ENCODE measurements at regions not wholly inside any gene's neighbourhood (a gene's known extent, or its start where the extent isn't known, plus 50 kb on each side); places are given as distances from the start of the nearest gene placed in this dataset.
"Not testable (repeated sequence)": the region's sequence is repeated elsewhere in the genome, so short reads cannot be mapped to it uniquely, and the experiment has no call there.

DNA sequence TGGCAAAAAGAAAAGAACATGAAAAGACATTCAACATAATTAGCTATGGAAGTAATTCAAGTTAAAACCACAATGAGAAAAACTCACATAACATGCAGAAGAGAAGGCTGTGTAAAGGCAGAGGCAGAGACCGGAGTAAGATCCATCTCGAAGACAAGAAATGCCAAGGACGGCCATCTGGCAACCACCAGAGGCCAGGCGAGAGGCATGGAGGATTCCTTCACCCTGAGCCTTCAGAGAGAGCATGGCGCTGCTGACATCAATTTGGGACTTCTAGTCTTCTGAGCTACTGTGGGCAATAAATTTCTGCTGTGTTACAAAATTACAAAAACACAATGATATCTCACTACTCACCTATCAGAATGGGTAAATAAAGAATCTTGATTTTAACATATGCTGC, 381.0 kb downstream of the TSHZ3 start:
- POLR2A ChIA-PET: no interaction called here
- TF ChIP-seq LEF1 (IDR thresholded peaks at IDR 0.05; ENCODE audit: borderline replicate concordance): no peak
- no peak for TF ChIP-seq HDGF (IDR thresholded peaks at IDR 0.05; ENCODE audit: borderline replicate concordance)
- no peak for TF ChIP-seq SP1 (IDR thresholded peaks at IDR 0.05)
- no peak for TF ChIP-seq BHLHE40 (IDR thresholded peaks at IDR 0.05; ENCODE audit: borderline replicate concordance)
- no peak for TF ChIP-seq FOXM1 (IDR thresholded peaks at IDR 0.05; ENCODE audit: borderline replicate concordance)
- TF ChIP-seq ELF4 (IDR thresholded peaks at IDR 0.05): no peak
- DNase-seq (ENCODE audit: extremely low spot score): peak; percentile 34
- CTCF ChIA-PET: no interaction called here

- ChIA-PET CTCF (interaction anchor here (0.7 kb wide), 1 partner anchor 1504 kb away, joined by 3 read pairs; no protein-coding TSS in a partner anchor), POLR2A (no interaction called here)
- DNase-seq (ENCODE audit: extremely low spot score): no peak
- TF ChIP-seq TARDBP (IDR thresholded peaks at IDR 0.05): no peak
- no peak for TF ChIP-seq ZNF384 (IDR thresholded peaks at IDR 0.05)
- no peak for TF ChIP-seq L3MBTL2 (conservative IDR thresholded peaks at IDR 0.05)
- TF ChIP-seq FOXA1 (IDR thresholded peaks at IDR 0.05): no peak
- TF ChIP-seq LEF1 (IDR thresholded peaks at IDR 0.05; ENCODE audit: borderline replicate concordance): no peak
- no peak for TF ChIP-seq FOXM1 (IDR thresholded peaks at IDR 0.05; ENCODE audit: borderline replicate concordance)
- no peak for TF ChIP-seq SP1 (IDR thresholded peaks at IDR 0.05)
- TF ChIP-seq FOXK2 (IDR thresholded peaks at IDR 0.05): no peak
- no peak for TF ChIP-seq NFRKB (IDR thresholded peaks at IDR 0.05)
- TF ChIP-seq, protein P1, sequence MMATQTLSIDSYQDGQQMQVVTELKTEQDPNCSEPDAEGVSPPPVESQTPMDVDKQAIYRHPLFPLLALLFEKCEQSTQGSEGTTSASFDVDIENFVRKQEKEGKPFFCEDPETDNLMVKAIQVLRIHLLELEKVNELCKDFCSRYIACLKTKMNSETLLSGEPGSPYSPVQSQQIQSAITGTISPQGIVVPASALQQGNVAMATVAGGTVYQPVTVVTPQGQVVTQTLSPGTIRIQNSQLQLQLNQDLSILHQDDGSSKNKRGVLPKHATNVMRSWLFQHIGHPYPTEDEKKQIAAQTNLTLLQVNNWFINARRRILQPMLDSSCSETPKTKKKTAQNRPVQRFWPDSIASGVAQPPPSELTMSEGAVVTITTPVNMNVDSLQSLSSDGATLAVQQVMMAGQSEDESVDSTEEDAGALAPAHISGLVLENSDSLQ (IDR thresholded peaks at IDR 0.05): no peak
- TF ChIP-seq ARNT (IDR thresholded peaks at IDR 0.05): no peak
- no peak for TF ChIP-seq SUZ12 (IDR thresholded peaks at IDR 0.05)
- no peak for TF ChIP-seq BHLHE40 (IDR thresholded peaks at IDR 0.05; ENCODE audit: borderline replicate concordance)
- TF ChIP-seq CTBP1 (IDR thresholded peaks at IDR 0.05; ENCODE audit: borderline replicate concordance): no peak
Measured at GRCh38 chr19:30966486-30966885, 382.8 kb downstream of the TSHZ3 start.

DNA sequence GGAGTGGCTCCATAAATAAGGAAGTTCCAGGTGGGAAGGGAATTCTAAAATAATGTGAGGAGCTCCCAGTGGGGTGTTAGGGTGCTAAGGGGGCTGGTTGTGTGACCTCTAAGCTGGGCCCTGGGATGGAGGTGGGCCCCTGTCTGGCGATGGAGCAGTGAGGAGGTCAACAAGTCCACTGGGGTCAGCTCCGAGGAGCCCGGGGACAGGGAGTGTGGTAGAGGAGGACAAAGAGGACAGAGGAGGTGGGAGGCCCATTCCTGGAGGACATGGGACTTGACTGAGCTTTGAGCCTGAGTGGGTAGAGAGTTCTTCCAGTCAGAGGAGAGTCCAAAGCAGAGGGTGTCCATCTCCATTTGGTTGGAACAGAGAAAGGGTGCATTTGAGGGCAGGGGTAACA, 390.2 kb downstream of the TSHZ3 start:
- no peak for DNase-seq (ENCODE audit: extremely low spot score)
- TF ChIP-seq SUZ12 (IDR thresholded peaks at IDR 0.05) (no peak), FOXM1 (IDR thresholded peaks at IDR 0.05; ENCODE audit: borderline replicate concordance) (no peak), LEF1 (IDR thresholded peaks at IDR 0.05; ENCODE audit: borderline replicate concordance) (no peak), CTBP1 (IDR thresholded peaks at IDR 0.05; ENCODE audit: borderline replicate concordance) (no peak), FOXK2 (IDR thresholded peaks at IDR 0.05) (no peak), SP1 (IDR thresholded peaks at IDR 0.05) (no peak), NFRKB (IDR thresholded peaks at IDR 0.05) (no peak), ARNT (IDR thresholded peaks at IDR 0.05) (no peak), L3MBTL2 (conservative IDR thresholded peaks at IDR 0.05) (no peak), ELF4 (IDR thresholded peaks at IDR 0.05) (no peak), HDGF (IDR thresholded peaks at IDR 0.05; ENCODE audit: borderline replicate concordance) (no peak), TARDBP (IDR thresholded peaks at IDR 0.05) (no peak), FOXA1 (IDR thresholded peaks at IDR 0.05) (no peak), ZNF384 (IDR thresholded peaks at IDR 0.05) (no peak)
- TF ChIP-seq, protein P1 (IDR thresholded peaks at IDR 0.05): no peak
- ChIA-PET CTCF (no interaction called here), POLR2A (no interaction called here)

- ChIA-PET CTCF (no interaction called here), POLR2A (no interaction called here)
- no peak for TF ChIP-seq ELF4 (IDR thresholded peaks at IDR 0.05)
- DNase-seq (ENCODE audit: extremely low spot score): no peak
Measured at GRCh38 chr19:30955112-30956104, 393.8 kb downstream of the TSHZ3 start.

GRCh38 chr19:30944276-30944932, 404.8 kb downstream of the TSHZ3 start:
- DNase-seq (ENCODE audit: extremely low spot score); CTCF ChIA-PET; POLR2A ChIA-PET: not testable (repeated sequence)

GRCh38 chr19:30943101-30943843, 406.0 kb downstream of the TSHZ3 start:
- CTCF ChIA-PET: no interaction called here
- DNase-seq (ENCODE audit: extremely low spot score): no peak

DNA sequence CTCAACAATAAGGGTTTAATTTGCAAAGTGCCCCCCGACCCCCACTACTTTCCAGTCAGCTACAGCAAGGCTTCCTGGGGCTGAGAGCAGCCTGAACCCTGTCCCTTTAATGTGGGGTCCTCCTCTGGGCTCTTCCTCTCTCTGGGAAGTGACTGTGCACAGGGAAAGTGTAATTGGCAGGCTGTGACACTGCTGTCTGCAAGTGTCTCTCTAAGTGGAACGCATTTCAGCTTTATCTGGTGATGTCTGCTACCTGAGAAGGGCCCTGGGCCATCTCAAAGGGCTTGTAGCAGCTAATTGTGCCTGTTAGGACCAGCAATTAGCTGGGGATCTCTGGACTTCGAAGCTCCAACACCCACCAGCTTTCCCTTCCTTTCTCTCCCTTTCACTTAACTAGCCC, 406.6 kb downstream of the TSHZ3 start:
- ChIA-PET CTCF (no interaction called here), POLR2A (no interaction called here)
- no peak for DNase-seq (ENCODE audit: extremely low spot score)
- TF ChIP-seq TARDBP (IDR thresholded peaks at IDR 0.05) (no peak), NFRKB (IDR thresholded peaks at IDR 0.05) (no peak), SP1 (IDR thresholded peaks at IDR 0.05) (no peak), L3MBTL2 (conservative IDR thresholded peaks at IDR 0.05) (no peak), BHLHE40 (IDR thresholded peaks at IDR 0.05; ENCODE audit: borderline replicate concordance) (no peak), CTBP1 (IDR thresholded peaks at IDR 0.05; ENCODE audit: borderline replicate concordance) (no peak), SUZ12 (IDR thresholded peaks at IDR 0.05) (no peak), FOXM1 (IDR thresholded peaks at IDR 0.05; ENCODE audit: borderline replicate concordance) (no peak), ZNF384 (IDR thresholded peaks at IDR 0.05) (no peak)

More at GRCh38 chr19:30943101-30943843, 406.0 kb downstream of the TSHZ3 start:
- TF ChIP-seq SUZ12 (IDR thresholded peaks at IDR 0.05): no peak
- POLR2A ChIA-PET: no interaction called here

Data from HEK293T (cell line).